Type B pancreatic cell (in vitro differentiated cells): ENCODE measurements at regions not wholly inside any gene's neighbourhood (a gene's known extent, or its start where the extent isn't known, plus 50 kb on each side); places are given as distances from the start of the nearest gene placed in this dataset.
"Not testable (repeated sequence)": the region's sequence is repeated elsewhere in the genome, so short reads cannot be mapped to it uniquely, and the experiment has no call there.

Experiments used
- DNase-seq: peaks from one replicate; pipeline ENCODE4 v3.0.0; 2021; ENCODE audit warnings: mixed read lengths; ENCODE audit not compliant: unreplicated experiment; ENCODE audit errors: extremely low spot score
- H3K27ac Mint-ChIP-seq: 2 replicates; pipeline ENCODE4 v1.8.0; 2021; ENCODE audit warnings: mild to moderate bottlenecking, mixed read lengths
- H3K27me3 Mint-ChIP-seq: 2 replicates; pipeline ENCODE4 v1.8.0; 2021; ENCODE audit warnings: mixed read lengths
- H3K36me3 Mint-ChIP-seq: 2 replicates; pipeline ENCODE4 v1.8.0; 2021; ENCODE audit warnings: mixed read lengths
- H3K4me1 Mint-ChIP-seq: one replicate; pipeline ENCODE4 v1.8.0; 2021; ENCODE audit warnings: mixed read lengths; ENCODE audit not compliant: unreplicated experiment
- H3K4me3 Mint-ChIP-seq: 2 replicates; pipeline ENCODE4 v1.8.0; 2021; ENCODE audit warnings: mild to moderate bottlenecking, mixed read lengths
- H3K9me3 Mint-ChIP-seq: 2 replicates; pipeline ENCODE4 v1.8.0; 2021; ENCODE audit warnings: mixed read lengths
- CTCF ChIP-seq: fragments of 200-600 bp; sonication (generic); conservative IDR thresholded peaks from 2 replicates; pipeline ENCODE4 v1.5.0; 2021; ENCODE audit warnings: antibody characterized with exemption, mild to moderate bottlenecking

DNA sequence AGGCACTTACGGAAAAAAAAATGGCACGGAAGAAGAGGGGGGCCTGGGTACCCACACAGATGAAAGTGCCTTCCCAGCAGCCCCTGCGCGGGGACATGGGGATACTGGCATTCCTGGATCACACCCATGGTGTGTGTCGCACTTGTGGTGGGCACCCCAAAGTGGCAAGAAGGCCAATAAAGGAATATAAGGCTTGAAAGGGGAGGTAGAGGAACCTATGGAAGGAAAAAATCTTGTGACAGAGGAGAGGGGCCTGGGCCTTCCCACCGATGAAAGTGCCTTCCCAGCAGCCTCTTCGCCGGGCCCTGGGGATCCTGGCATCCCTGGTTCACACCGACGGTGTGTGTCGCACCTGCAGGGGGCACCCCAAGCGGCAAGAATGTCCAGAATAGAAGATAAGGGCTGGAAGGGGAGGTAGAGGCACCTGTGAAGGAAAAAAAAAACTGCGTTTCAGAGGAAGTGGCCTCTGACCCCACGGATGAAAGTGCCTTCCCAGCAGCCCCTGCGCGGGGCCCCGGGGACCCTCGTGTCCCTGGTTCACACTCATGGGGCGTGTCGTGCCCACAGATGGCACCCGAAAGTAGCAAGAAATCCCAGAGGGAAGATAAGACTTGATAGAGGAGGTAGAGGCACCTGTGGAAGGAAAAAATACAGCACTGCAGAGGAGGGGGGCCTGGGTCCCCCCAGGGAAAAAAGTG is 284.0 kb downstream of the ALG10 start:
- TF ChIP-seq CTCF = no peak
- no peak overlapping the region for H3K27ac Mint-ChIP-seq
- H3K36me3 Mint-ChIP-seq = no peaks in the 10 kb centered on the region
- no peaks in the 10 kb centered on the region for H3K27me3 Mint-ChIP-seq
- H3K4me1 Mint-ChIP-seq = no peaks in the 10 kb centered on the region
- no peak for DNase-seq
- H3K4me3 Mint-ChIP-seq = no peak overlapping the region
- H3K9me3 Mint-ChIP-seq = peaks cover 17% of the 10 kb centered on the region

- H3K36me3 Mint-ChIP-seq, H3K27me3 Mint-ChIP-seq, H3K4me3 Mint-ChIP-seq, H3K4me1 Mint-ChIP-seq, H3K27ac Mint-ChIP-seq, DNase-seq: not testable (repeated sequence)
- peaks cover 17% of the 10 kb centered on the region for H3K9me3 Mint-ChIP-seq
These were observed 287.8 kb downstream of the ALG10 start for GRCh38 chr12:34309806-34310804.

DNA sequence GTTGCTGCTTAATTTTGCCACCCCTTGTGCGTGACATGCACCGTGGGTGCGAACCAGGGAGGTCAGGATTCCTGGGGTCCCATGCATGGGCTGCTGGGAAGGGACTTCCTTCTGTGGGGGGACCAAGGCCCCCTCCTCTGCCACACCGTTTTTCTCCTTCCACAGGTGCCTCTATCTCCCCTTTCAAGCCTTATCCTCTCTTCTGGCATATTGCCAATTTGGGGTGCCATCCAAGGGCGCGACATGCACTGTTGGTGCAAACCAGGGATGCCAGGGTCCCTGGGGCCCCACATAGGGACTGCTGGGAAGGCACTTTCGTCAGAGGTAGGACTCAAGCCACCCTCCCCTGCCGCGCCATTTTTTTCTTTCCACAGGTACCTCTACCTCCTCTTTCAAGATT is 289.0 kb downstream of the ALG10 start:
- no peak overlapping the region for H3K27ac Mint-ChIP-seq
- DNase-seq = no peak
- no peaks in the 10 kb centered on the region for H3K36me3 Mint-ChIP-seq
- no peak overlapping the region for H3K4me3 Mint-ChIP-seq
- no peak for TF ChIP-seq CTCF
- H3K27me3 Mint-ChIP-seq = no peaks in the 10 kb centered on the region
- H3K9me3 Mint-ChIP-seq = peaks cover 17% of the 10 kb centered on the region
- H3K4me1 Mint-ChIP-seq = no peaks in the 10 kb centered on the region

GRCh38 chr12:34327671-34328070 is 305.4 kb downstream of the ALG10 start:
- TF ChIP-seq CTCF = no peak
- no peaks in the 10 kb centered on the region for H3K27me3 Mint-ChIP-seq
- no peak overlapping the region for H3K4me3 Mint-ChIP-seq
- no peaks in the 10 kb centered on the region for H3K36me3 Mint-ChIP-seq
- no peak for DNase-seq
- H3K9me3 Mint-ChIP-seq = peaks cover 10% of the 10 kb centered on the region
- H3K27ac Mint-ChIP-seq = no peak overlapping the region
- no peaks in the 10 kb centered on the region for H3K4me1 Mint-ChIP-seq

DNA sequence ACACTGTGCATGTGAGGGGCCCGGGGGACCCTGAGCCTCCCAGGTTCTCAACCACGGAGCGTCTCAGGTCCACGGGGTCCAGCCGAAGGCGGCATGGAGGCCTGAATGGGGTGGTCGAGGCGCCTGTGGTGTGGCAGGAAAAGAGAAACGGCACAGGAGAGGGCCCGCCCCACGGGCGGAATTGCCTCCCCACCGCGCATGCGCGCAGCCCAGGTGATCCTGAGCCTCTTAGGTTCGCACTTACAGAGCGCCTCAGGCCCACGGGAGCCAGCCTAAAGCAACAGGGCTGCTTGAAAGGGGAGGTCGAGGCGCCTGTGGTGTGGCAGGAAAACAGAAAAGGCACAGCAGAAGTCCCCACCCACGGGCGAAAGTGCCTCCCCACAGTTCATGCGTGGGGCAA is 311.0 kb downstream of the ALG10 start:
- no peak overlapping the region for H3K4me3 Mint-ChIP-seq
- TF ChIP-seq CTCF = no peak
- H3K4me1 Mint-ChIP-seq = no peaks in the 10 kb centered on the region
- no peaks in the 10 kb centered on the region for H3K27me3 Mint-ChIP-seq
- DNase-seq = no peak
- peaks cover 4% of the 10 kb centered on the region for H3K9me3 Mint-ChIP-seq
- H3K27ac Mint-ChIP-seq = no peak overlapping the region
- H3K36me3 Mint-ChIP-seq = no peaks in the 10 kb centered on the region

GRCh38 chr12:34334538-34334937 is 312.2 kb downstream of the ALG10 start:
- TF ChIP-seq CTCF = no peak
- no peak overlapping the region for H3K27ac Mint-ChIP-seq
- no peaks in the 10 kb centered on the region for H3K9me3 Mint-ChIP-seq
- no peak overlapping the region for H3K4me3 Mint-ChIP-seq
- H3K4me1 Mint-ChIP-seq = no peaks in the 10 kb centered on the region
- DNase-seq = no peak
- H3K36me3 Mint-ChIP-seq = no peaks in the 10 kb centered on the region
- H3K27me3 Mint-ChIP-seq = no peaks in the 10 kb centered on the region
